ENCODE measurements at regions not wholly inside any gene's neighbourhood (a gene's known extent, or its start where the extent isn't known, plus 50 kb on each side); places are given as distances from the start of the nearest gene placed in this dataset.
"Not testable (repeated sequence)": the region's sequence is repeated elsewhere in the genome, so short reads cannot be mapped to it uniquely, and the experiment has no call there.

- no peak for DNase-seq
Observed at GRCh38 chr3:82001276-82001923, 240.0 kb upstream of the GBE1 start.

GRCh38 chr3:82000773-82001172 is 239.3 kb upstream of the GBE1 start:
- no peak for DNase-seq

GRCh38 chr3:82000350-82000749 is 238.9 kb upstream of the GBE1 start:
- no peak for DNase-seq

- DNase-seq: no peak
Observed at GRCh38 chr3:81998907-81999306, 237.5 kb upstream of the GBE1 start.

GRCh38 chr3:81998139-81998755 is 236.8 kb upstream of the GBE1 start:
- DNase-seq: no peak

- DNase-seq: no peak
Observed at GRCh38 chr3:81997390-81997789, 235.9 kb upstream of the GBE1 start.

- no peak for DNase-seq
Observed at GRCh38 chr3:81995329-81995728, 233.9 kb upstream of the GBE1 start.

GRCh38 chr3:81989758-81990157 is 228.3 kb upstream of the GBE1 start:
- DNase-seq: no peak

GRCh38 chr3:81989274-81989673 is 227.8 kb upstream of the GBE1 start:
- DNase-seq: no peak

- DNase-seq: not testable (repeated sequence)
Observed at GRCh38 chr3:81987412-81987811, 226.0 kb upstream of the GBE1 start.

GRCh38 chr3:81985996-81986723 is 224.7 kb upstream of the GBE1 start:
- no peak for DNase-seq

- DNase-seq: no peak
Observed at GRCh38 chr3:81983382-81983781, 221.9 kb upstream of the GBE1 start.

- no peak for DNase-seq
Observed at GRCh38 chr3:81980596-81981494, 219.4 kb upstream of the GBE1 start.

GRCh38 chr3:81974751-81975150 is 213.3 kb upstream of the GBE1 start:
- DNase-seq: no peak

- DNase-seq: no peak
Observed at GRCh38 chr3:81968658-81969057, 207.2 kb upstream of the GBE1 start.

- no peak for DNase-seq
Observed at GRCh38 chr3:81967393-81967792, 205.9 kb upstream of the GBE1 start.

GRCh38 chr3:81965696-81966095 is 204.3 kb upstream of the GBE1 start:
- DNase-seq: no peak

GRCh38 chr3:81962396-81962795 is 201.0 kb upstream of the GBE1 start:
- no peak for DNase-seq

- DNase-seq: no peak
Observed at GRCh38 chr3:81958972-81959640, 197.7 kb upstream of the GBE1 start.

- DNase-seq: no peak
Observed at GRCh38 chr3:81955878-81956277, 194.4 kb upstream of the GBE1 start.

- no peak for DNase-seq
Observed at GRCh38 chr3:81953111-81953510, 191.7 kb upstream of the GBE1 start.

GRCh38 chr3:81952141-81952540 is 190.7 kb upstream of the GBE1 start:
- DNase-seq: no peak

- DNase-seq: no peak
Observed at GRCh38 chr3:81951636-81952035, 190.2 kb upstream of the GBE1 start.

All from CD4-positive, alpha-beta T cell treated with Interferon alpha-2 for 1 hour (primary cell).